A673 (cell line): ENCODE measurements at regions not wholly inside any gene's neighbourhood (a gene's known extent, or its start where the extent isn't known, plus 50 kb on each side); places are given as distances from the start of the nearest gene placed in this dataset.

ENCODE experiments used
- BruUV-seq: library from RNA; stranded (reverse); fragments of 400-500 nt; replicated peaks from 2 replicates; lab custom pipeline; 2021; lab: Mats Ljungman, UMichigan
- CTCF ChIA-PET: fragments of 300-600 bp; sonication (Branson Sonifier 250); formaldehyde crosslinking; loops from one replicate; lab custom pipeline; 2022; ENCODE audit warnings: antibody characterized with exemption; lab: Charles Lee
- POLR2A ChIA-PET: fragments of 300-600 bp; sonication (Branson Sonifier 250); formaldehyde crosslinking; loops from one replicate; lab custom pipeline; 2022; ENCODE audit warnings: antibody characterized with exemption; ENCODE audit not compliant: low non-redundant PET; lab: Charles Lee
- DNase-seq: peaks from one replicate; pipeline ENCODE4 v3.0.0-alpha.2; 2015; ENCODE audit warnings: low spot score
- H3K27ac ChIP-seq: fragments of 200-600 bp; sonication (generic); 2 replicates; pipeline ENCODE4 v1.5.1; 2016; ENCODE audit warnings: mixed run types, low read depth, mild to moderate bottlenecking, mixed read lengths, antibody characterized with exemption, low read length; ENCODE audit not compliant: poor library complexity, severe bottlenecking
- H3K27me3 ChIP-seq: fragments of 200-600 bp; sonication (generic); replicated peaks from 2 replicates; pipeline ENCODE4 v1.6.1; 2017; ENCODE audit warnings: mixed run types, low read depth, mild to moderate bottlenecking, mixed read lengths, antibody characterized with exemption, low read length; ENCODE audit not compliant: insufficient read depth, poor library complexity
- H3K36me3 ChIP-seq: fragments of 200-600 bp; sonication (generic); 2 replicates; pipeline ENCODE4 v1.6.1; 2016; ENCODE audit warnings: mixed run types, mild to moderate bottlenecking, mixed read lengths, antibody characterized with exemption, low read length; ENCODE audit not compliant: insufficient read depth, poor library complexity, severe bottlenecking
- H3K4me1 ChIP-seq: fragments of 200-600 bp; sonication (generic); 2 replicates; pipeline ENCODE4 v1.6.1; 2017; ENCODE audit warnings: mixed run types, mild to moderate bottlenecking, mixed read lengths, antibody characterized with exemption, low read length; ENCODE audit not compliant: insufficient read depth, poor library complexity, severe bottlenecking
- H3K4me3 ChIP-seq: fragments of 200-600 bp; sonication (generic); 2 replicates; pipeline ENCODE4 v1.5.1; 2016; ENCODE audit warnings: low read depth, mixed run types, mild to moderate bottlenecking, mixed read lengths, low read length; ENCODE audit not compliant: poor library complexity, severe bottlenecking
- H3K9me3 ChIP-seq: fragments of 200-600 bp; sonication (generic); 2 replicates; pipeline ENCODE4 v1.6.1; 2016; ENCODE audit warnings: mixed run types, low read depth, mild to moderate bottlenecking, mixed read lengths, antibody characterized with exemption, low read length; ENCODE audit not compliant: poor library complexity, severe bottlenecking
- EZH2 ChIP-seq: fragments of 200-600 bp; sonication (generic); IDR thresholded peaks from 2 replicates; pipeline ENCODE4 v1.6.1; 2017; ENCODE audit warnings: borderline replicate concordance, low read depth, mild to moderate bottlenecking, mixed read lengths, antibody characterized with exemption, low read length; ENCODE audit not compliant: poor library complexity, severe bottlenecking
- intact Hi-C: fragments of 100-400 bp; cut with micrococcal nuclease; formaldehyde crosslinking; loops from one replicate; pipeline ENCODE4 v1.10.0; 2022; ENCODE audit not compliant: unreplicated experiment
- TF ChIP-seq, protein P1 (sequence below): fragments of 300-800, 200-600 bp; sonication (generic); conservative IDR thresholded peaks from 2 replicates; pipeline ENCODE4 v1.5.1; 2017; ENCODE audit warnings: low read depth, mild to moderate bottlenecking, antibody characterized with exemption, low read length, moderate library complexity, mixed read lengths

DNA sequence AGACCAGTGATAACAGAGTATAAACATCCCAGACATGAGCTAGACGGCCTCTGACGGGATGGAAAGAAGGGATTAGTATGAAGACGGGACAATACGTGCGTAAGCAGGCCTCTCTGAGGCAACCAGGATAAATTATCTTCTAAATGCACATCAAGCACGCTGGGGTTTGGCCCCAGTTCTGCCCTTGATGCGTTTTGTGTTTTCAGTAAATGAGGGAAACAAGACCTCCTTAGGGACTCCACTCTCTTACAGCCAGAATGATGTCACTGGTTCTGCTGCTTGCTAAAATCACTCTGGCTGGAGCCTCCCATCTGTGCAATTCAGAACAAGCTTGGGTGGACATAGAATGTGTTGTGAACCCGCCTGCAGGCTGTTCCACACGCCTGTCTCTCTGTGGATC lies 156.0 kb upstream of the MCTP2 start:
- TF ChIP-seq, protein P1, sequence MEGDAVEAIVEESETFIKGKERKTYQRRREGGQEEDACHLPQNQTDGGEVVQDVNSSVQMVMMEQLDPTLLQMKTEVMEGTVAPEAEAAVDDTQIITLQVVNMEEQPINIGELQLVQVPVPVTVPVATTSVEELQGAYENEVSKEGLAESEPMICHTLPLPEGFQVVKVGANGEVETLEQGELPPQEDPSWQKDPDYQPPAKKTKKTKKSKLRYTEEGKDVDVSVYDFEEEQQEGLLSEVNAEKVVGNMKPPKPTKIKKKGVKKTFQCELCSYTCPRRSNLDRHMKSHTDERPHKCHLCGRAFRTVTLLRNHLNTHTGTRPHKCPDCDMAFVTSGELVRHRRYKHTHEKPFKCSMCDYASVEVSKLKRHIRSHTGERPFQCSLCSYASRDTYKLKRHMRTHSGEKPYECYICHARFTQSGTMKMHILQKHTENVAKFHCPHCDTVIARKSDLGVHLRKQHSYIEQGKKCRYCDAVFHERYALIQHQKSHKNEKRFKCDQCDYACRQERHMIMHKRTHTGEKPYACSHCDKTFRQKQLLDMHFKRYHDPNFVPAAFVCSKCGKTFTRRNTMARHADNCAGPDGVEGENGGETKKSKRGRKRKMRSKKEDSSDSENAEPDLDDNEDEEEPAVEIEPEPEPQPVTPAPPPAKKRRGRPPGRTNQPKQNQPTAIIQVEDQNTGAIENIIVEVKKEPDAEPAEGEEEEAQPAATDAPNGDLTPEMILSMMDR = no peak
- no peak for TF ChIP-seq EZH2
- Histone ChIP-seq H3K4me1 (peaks cover 54% of the 10 kb centered on the region), H3K4me3 (no peak overlapping the region), H3K27me3 (no peaks in the 10 kb centered on the region), H3K9me3 (no peaks in the 10 kb centered on the region), H3K27ac (no peak overlapping the region), H3K36me3 (no peaks in the 10 kb centered on the region)
- intact Hi-C loops = no loop called here
- DNase-seq = peak; percentile 61
- BruUV-seq = no TSS peak
- POLR2A ChIA-PET = no interaction called here
- CTCF ChIA-PET = no interaction called here

DNA sequence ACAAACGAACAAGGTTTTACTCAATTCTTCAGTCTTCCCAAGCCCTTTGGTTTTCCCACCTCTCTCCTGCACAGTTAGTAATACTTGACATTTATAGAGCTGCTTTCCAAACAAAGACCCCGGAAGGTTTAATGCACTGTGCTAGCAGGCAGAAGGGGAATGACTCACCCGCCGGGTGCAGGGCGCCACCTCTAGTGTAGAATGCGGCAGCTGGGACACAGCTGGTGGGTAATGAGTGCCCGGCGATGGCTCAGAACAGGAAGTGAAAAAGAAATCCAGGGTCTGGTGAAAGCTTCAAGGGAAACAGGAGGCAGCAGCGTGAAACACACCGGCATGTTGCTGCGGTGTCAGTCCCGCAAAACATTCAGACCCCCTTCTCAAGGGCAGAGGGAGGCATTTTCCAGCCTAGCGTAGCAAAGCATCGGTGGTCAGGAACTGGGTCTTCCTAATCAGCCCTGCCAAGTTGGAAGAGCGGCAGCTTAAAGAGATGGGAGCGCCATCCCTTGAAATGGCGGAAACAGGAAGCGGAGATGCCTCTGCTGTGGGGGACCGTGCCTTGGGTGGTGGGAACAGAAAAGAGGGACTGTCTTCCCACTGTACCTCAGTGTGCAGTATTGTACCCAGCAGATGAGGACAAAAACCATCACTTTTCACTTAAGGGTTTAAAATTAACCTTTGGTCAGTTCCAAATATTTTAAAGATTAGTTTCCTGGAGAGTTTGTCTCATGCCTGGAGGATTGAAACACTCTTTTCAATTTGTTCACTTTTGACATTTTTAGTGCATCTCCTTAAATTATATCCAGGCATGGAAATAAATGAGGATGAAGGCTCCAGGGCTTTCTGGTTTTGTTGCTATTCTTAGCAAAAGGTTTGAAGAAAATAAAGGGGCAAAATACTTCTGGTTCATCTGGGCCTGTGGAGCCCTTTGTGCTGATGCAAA lies 160.7 kb upstream of the MCTP2 start:
- peak; percentile 96 for DNase-seq
- intact Hi-C loops = no loop called here
- Histone ChIP-seq H3K9me3 (peaks cover 11% of the 10 kb centered on the region), H3K27ac (peak overlapping the region; percentile 72), H3K36me3 (no peaks in the 10 kb centered on the region), H3K27me3 (no peaks in the 10 kb centered on the region), H3K4me3 (peak overlapping the region; percentile 27), H3K4me1 (peaks cover 37% of the 10 kb centered on the region)
- no TSS peak for BruUV-seq
- CTCF ChIA-PET = interaction anchor here (1.0 to 1.3 kb wide), 2 partner anchors 49 to 50 kb away, joined by 4 to 5 read pairs; no protein-coding TSS in a partner anchor
- POLR2A ChIA-PET = no interaction called here
- TF ChIP-seq, protein P1 = peak; percentile 48
- no peak for TF ChIP-seq EZH2

DNA sequence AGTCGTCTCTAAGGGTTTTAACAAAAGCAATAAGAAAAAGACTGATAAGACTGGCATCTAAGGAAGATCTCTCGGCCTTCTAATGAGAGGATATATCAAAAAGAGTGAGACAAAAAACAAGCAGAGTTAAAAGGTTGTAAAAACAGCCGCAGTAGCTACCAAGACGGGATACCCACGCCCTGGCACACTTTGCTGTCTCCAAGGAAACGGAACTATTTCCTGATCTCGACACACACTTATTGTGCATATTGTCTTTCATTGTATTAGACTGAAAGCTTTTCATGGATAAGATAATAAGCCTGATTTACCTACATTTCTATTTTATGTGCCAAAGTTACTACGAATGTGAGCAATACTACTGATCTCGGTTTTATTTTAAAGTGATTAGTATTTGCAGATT lies 161.5 kb upstream of the MCTP2 start:
- BruUV-seq = TSS peak; percentile 69
- ChIA-PET CTCF (interaction anchor here (1.0 to 1.3 kb wide), 2 partner anchors 50 kb away, joined by 4 to 5 read pairs; no protein-coding TSS in a partner anchor), POLR2A (no interaction called here)
- no peak for TF ChIP-seq EZH2
- TF ChIP-seq, protein P1 = no peak
- H3K36me3 ChIP-seq = no peaks in the 10 kb centered on the region
- DNase-seq = peak; percentile 57
- peaks cover 11% of the 10 kb centered on the region for H3K9me3 ChIP-seq
- H3K4me1 ChIP-seq = peaks cover 29% of the 10 kb centered on the region
- peak overlapping the region; percentile 27 for H3K4me3 ChIP-seq
- peak overlapping the region; percentile 72 for H3K27ac ChIP-seq
- no peaks in the 10 kb centered on the region for H3K27me3 ChIP-seq
- intact Hi-C loops = no loop called here
